HepG2 (cell line): ENCODE measurements at regions not wholly inside any gene's neighbourhood (a gene's known extent, or its start where the extent isn't known, plus 50 kb on each side); places are given as distances from the start of the nearest gene placed in this dataset.

Source experiments
- ATAC-seq: fragments of 200-7000 bp; cut with Tn5 transposase; 3 replicates; pipeline ENCODE4 v1.9.1; 2020; ENCODE audit warnings: mild to moderate bottlenecking, moderate library complexity
- BruUV-seq: library from RNA; stranded (reverse); fragments of 400-500 nt; replicated peaks from 2 replicates; lab custom pipeline; 2021; lab: Mats Ljungman, UMichigan
- CTCF ChIA-PET: fragments of 300-600 bp; formaldehyde crosslinking; extraction: SDS; loops from one replicate; lab custom pipeline; 2021; ENCODE audit warnings: low total read pairs, inconsistent platforms, low intra/inter-chr PET ratio; lab: Yijun Ruan, JAX
- POLR2A ChIA-PET: fragments of 350-600 bp; sonication (Branson Sonifier 250); formaldehyde crosslinking; loops from one replicate; lab custom pipeline; 2020; ENCODE audit warnings: antibody characterized with exemption, inconsistent platforms; lab: Yijun Ruan, JAX
- DNase-seq: peaks from one replicate; pipeline ENCODE4 v3.0.0-alpha.2; 2015; ENCODE audit warnings: low spot score
- FAIRE-seq: peaks from 3 replicates; lab custom pipeline; 2011; peaks lifted over from hg19 to GRCh38; lab: Jason Lieb, UNC
- H2AFZ ChIP-seq: one replicate; pipeline ENCODE4 v1.6.1; 2011; ENCODE audit warnings: low read length, inconsistent platforms
- H3K27ac ChIP-seq: fragments of 300-600 bp; 3 replicates; pipeline ENCODE4 v1.8.0; 2011; ENCODE audit warnings: mixed run types, mild to moderate bottlenecking, mixed read lengths, low read length, inconsistent platforms; ENCODE audit not compliant: insufficient read depth; ENCODE audit errors: extremely low read length
- H3K27me3 ChIP-seq, 2 experiments: fragments of 200-600 bp in 1 of 2; 2 replicates in 1 of 2; 3 replicates in 1 of 2; pipeline versions ENCODE4 v1.6.0 to v1.8.0; 2011; ENCODE audit warnings: low read length in 2 of 2, mild to moderate bottlenecking in 2 of 2, moderate library complexity in 2 of 2, inconsistent platforms in 1 of 2; ENCODE audit not compliant: insufficient read depth in 2 of 2, control insufficient read depth in 1 of 2
- H3K36me3 ChIP-seq, 2 experiments: fragments of 200-600 bp in 1 of 2; replicated peaks in 1 of 2; 2 replicates in 1 of 2; 3 replicates in 1 of 2; pipeline versions ENCODE4 v1.5.1 to v1.8.0; 2011; ENCODE audit warnings: low read length in 2 of 2, inconsistent platforms in 1 of 2; ENCODE audit not compliant: insufficient read depth in 2 of 2, control insufficient read depth in 1 of 2
- H3K4me1 ChIP-seq: 2 replicates; pipeline ENCODE4 v1.5.1; 2012; ENCODE audit warnings: low read length, inconsistent platforms; ENCODE audit not compliant: insufficient read depth
- H3K4me2 ChIP-seq: 2 replicates; pipeline ENCODE4 v1.6.0; 2011; ENCODE audit warnings: low read depth, low read length, inconsistent platforms
- H3K4me3 ChIP-seq, 3 experiments: fragments of 200-600 bp in 1 of 3; sonication (generic), shearing (Covaris generic) in 1 of 3; replicated peaks in 1 of 3; 2 replicates each; pipeline ENCODE4 v1.5.1; 2011 to 2016; ENCODE audit warnings: low read length in 3 of 3, inconsistent platforms in 2 of 3, low read depth in 2 of 3, mild to moderate bottlenecking in 2 of 3, control low read depth in 1 of 3, mixed read lengths in 1 of 3; ENCODE audit not compliant: insufficient read depth in 1 of 3
- H3K79me2 ChIP-seq: one replicate; pipeline ENCODE4 v1.6.1; 2011; ENCODE audit warnings: low read length, inconsistent platforms; ENCODE audit not compliant: insufficient read depth
- H3K9ac ChIP-seq: 2 replicates; pipeline ENCODE4 v1.6.0; 2011; ENCODE audit warnings: mild to moderate bottlenecking, low read depth, low read length, inconsistent platforms; ENCODE audit not compliant: insufficient read depth
- H3K9me3 ChIP-seq: 2 replicates; pipeline ENCODE4 v1.5.1; 2012; ENCODE audit warnings: mild to moderate bottlenecking, low read length
- H4K20me1 ChIP-seq: 2 replicates; pipeline ENCODE4 v1.6.0; 2011; ENCODE audit warnings: inconsistent platforms, mild to moderate bottlenecking, low read length, moderate library complexity; ENCODE audit not compliant: insufficient read depth
- BHLHE40 ChIP-seq: IDR thresholded peaks from 2 replicates; pipeline ENCODE4 v1.6.1; 2011; ENCODE audit warnings: low read length, improper control_type of control experiment
- DBP ChIP-seq: sonication (generic); formaldehyde crosslinking; IDR thresholded peaks from 2 replicates; pipeline ENCODE4 v1.4.0; 2020; ENCODE audit warnings: missing genetic modification reagents; ENCODE audit errors: not compliant biosample characterization
- MED1 ChIP-seq: sonication (generic); formaldehyde crosslinking; IDR thresholded peaks from 2 replicates; pipeline ENCODE4 v1.4.0; 2020; ENCODE audit warnings: missing genetic modification reagents
- NCOA2 ChIP-seq: sonication (generic); formaldehyde crosslinking; IDR thresholded peaks from 2 replicates; pipeline ENCODE4 v1.8.0; 2022; ENCODE audit warnings: inconsistent platforms
- NFIC ChIP-seq: IDR thresholded peaks from 2 replicates; pipeline ENCODE4 v1.6.1; 2012; ENCODE audit warnings: mild to moderate bottlenecking, low read length, inconsistent platforms
- NR2C2 ChIP-seq: sonication (generic); formaldehyde crosslinking; IDR thresholded peaks from 2 replicates; pipeline ENCODE4 v1.4.0; 2020; ENCODE audit warnings: missing genetic modification reagents, mild to moderate bottlenecking, moderate library complexity, borderline replicate concordance
- RXRA ChIP-seq: sonication (generic); formaldehyde crosslinking; IDR thresholded peaks from 2 replicates; pipeline ENCODE4 v1.5.1; 2020; ENCODE audit warnings: missing genetic modification reagents
- TCF7L2 ChIP-seq: IDR thresholded peaks from 2 replicates; pipeline ENCODE4 v1.6.1; 2011; ENCODE audit warnings: mild to moderate bottlenecking, low read depth, low read length, moderate library complexity
- ZNF225 ChIP-seq: sonication (generic); formaldehyde crosslinking; IDR thresholded peaks from 2 replicates; pipeline ENCODE4 v1.4.0; 2020; ENCODE audit warnings: mild to moderate bottlenecking, missing genetic modification reagents
- ZNF230 ChIP-seq: sonication (generic); formaldehyde crosslinking; IDR thresholded peaks from 2 replicates; pipeline ENCODE4 v1.4.0; 2020; ENCODE audit warnings: mild to moderate bottlenecking, missing genetic modification reagents
- ZNF232 ChIP-seq: sonication (generic); formaldehyde crosslinking; IDR thresholded peaks from 2 replicates; pipeline ENCODE4 v1.4.0; 2020; ENCODE audit warnings: missing genetic modification reagents, borderline replicate concordance
- WGBS: methylation state at CpG from one replicate; pipeline ENCODE4 v1.1.6; 2017; ENCODE audit warnings: low lambda C conversion rate; 5-methylcytosine and 5-hydroxymethylcytosine counted together
- in situ Hi-C: cut with HindIII; loops from 2 replicates; pipeline ENCODE4 v1.10.0; 2017; ENCODE audit warnings: low pct_unique_long_range_greater_than_20kb; ENCODE audit not compliant: extremely low pct_ligation_motif_present
- intact Hi-C: fragments of 100-400 bp; cut with micrococcal nuclease; formaldehyde crosslinking; loops from one replicate; pipeline ENCODE4 v1.10.0; 2022; ENCODE audit not compliant: unreplicated experiment
- TF ChIP-seq, protein P1 (sequence below): sonication (generic); formaldehyde crosslinking; IDR thresholded peaks from 2 replicates; pipeline ENCODE4 v1.9.0; 2021; ENCODE audit warnings: mild to moderate bottlenecking, missing genetic modification reagents

DNA sequence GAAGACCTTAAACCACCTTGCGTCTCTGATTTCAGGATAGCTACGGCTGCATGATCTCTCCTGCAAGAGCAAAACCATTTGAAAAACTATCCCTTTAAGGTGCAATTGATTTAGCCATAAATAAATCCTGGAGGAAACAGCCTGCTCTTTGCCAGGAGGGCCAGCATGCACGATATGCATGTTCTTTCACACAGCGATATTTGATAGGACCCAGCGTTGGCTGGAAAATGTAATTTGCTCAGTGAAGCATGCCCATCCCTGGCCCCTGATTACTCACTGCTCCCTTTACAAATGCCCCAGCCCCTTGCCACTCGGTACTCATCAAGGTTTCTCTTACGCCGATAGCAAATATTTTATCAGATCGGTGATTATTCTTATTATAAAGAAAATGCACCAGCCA, 315.4 kb downstream of the CDH2 start:
- ATAC-seq (no peak), FAIRE-seq (no peak), DNase-seq (no peak)
- H3K9me3 ChIP-seq = no peaks in the 10 kb centered on the region
- H3K79me2 ChIP-seq = no peaks in the 10 kb centered on the region
- H3K4me2 ChIP-seq = no peak overlapping the region
- no peaks in the 10 kb centered on the region for H3K27me3 ChIP-seq
- no peaks in the 10 kb centered on the region for H4K20me1 ChIP-seq
- H3K9ac ChIP-seq = no peak overlapping the region
- H3K36me3 ChIP-seq = no peaks in the 10 kb centered on the region
- TF ChIP-seq RXRA (CRISPR knock-in tag) (no peak), NR2C2 (CRISPR knock-in tag) (no peak)
- CTCF ChIA-PET = no interaction called here
- H2AFZ ChIP-seq = no peak overlapping the region
- in situ Hi-C loops (no loop called here), intact Hi-C loops (no loop called here)
- POLR2A ChIA-PET = no interaction called here
- BruUV-seq = no TSS peak
- 77% methylated on average over 9 of the region's 9 CpGs for WGBS
- H3K4me1 ChIP-seq = no peaks in the 10 kb centered on the region
- no peak overlapping the region for H3K4me3 ChIP-seq
- H3K27ac ChIP-seq = no peak overlapping the region

- Histone ChIP-seq H3K27me3 (no peaks in the 10 kb centered on the region), H2AFZ (no peak overlapping the region), H3K27ac (no peak overlapping the region), H3K9me3 (no peaks in the 10 kb centered on the region), H4K20me1 (no peaks in the 10 kb centered on the region), H3K4me3 (peak overlapping the region; percentile 23 to 38 (median 32); a peak in 4 of 6 replicates), H3K9ac (no peak overlapping the region), H3K4me2 (peak overlapping the region; percentile 68), H3K4me1 (no peaks in the 10 kb centered on the region), H3K36me3 (no peaks in the 10 kb centered on the region), H3K79me2 (no peaks in the 10 kb centered on the region)
- in situ Hi-C loops (no loop called here), intact Hi-C loops (no loop called here)
- FAIRE-seq (no peak), ATAC-seq (peak; percentile 92), DNase-seq (peak; percentile 30)
- WGBS = 3% methylated on average over 2 of the region's 4 CpGs
- no TSS peak for BruUV-seq
- POLR2A ChIA-PET = no interaction called here
- CTCF ChIA-PET = no interaction called here
- no peak for TF ChIP-seq TCF7L2
- TF ChIP-seq MED1 (CRISPR knock-in tag) = no peak
- no peak for TF ChIP-seq ZNF232 (CRISPR knock-in tag)
- TF ChIP-seq ZNF225 (CRISPR knock-in tag) = no peak
- TF ChIP-seq NFIC = no peak
- TF ChIP-seq, protein P1, sequence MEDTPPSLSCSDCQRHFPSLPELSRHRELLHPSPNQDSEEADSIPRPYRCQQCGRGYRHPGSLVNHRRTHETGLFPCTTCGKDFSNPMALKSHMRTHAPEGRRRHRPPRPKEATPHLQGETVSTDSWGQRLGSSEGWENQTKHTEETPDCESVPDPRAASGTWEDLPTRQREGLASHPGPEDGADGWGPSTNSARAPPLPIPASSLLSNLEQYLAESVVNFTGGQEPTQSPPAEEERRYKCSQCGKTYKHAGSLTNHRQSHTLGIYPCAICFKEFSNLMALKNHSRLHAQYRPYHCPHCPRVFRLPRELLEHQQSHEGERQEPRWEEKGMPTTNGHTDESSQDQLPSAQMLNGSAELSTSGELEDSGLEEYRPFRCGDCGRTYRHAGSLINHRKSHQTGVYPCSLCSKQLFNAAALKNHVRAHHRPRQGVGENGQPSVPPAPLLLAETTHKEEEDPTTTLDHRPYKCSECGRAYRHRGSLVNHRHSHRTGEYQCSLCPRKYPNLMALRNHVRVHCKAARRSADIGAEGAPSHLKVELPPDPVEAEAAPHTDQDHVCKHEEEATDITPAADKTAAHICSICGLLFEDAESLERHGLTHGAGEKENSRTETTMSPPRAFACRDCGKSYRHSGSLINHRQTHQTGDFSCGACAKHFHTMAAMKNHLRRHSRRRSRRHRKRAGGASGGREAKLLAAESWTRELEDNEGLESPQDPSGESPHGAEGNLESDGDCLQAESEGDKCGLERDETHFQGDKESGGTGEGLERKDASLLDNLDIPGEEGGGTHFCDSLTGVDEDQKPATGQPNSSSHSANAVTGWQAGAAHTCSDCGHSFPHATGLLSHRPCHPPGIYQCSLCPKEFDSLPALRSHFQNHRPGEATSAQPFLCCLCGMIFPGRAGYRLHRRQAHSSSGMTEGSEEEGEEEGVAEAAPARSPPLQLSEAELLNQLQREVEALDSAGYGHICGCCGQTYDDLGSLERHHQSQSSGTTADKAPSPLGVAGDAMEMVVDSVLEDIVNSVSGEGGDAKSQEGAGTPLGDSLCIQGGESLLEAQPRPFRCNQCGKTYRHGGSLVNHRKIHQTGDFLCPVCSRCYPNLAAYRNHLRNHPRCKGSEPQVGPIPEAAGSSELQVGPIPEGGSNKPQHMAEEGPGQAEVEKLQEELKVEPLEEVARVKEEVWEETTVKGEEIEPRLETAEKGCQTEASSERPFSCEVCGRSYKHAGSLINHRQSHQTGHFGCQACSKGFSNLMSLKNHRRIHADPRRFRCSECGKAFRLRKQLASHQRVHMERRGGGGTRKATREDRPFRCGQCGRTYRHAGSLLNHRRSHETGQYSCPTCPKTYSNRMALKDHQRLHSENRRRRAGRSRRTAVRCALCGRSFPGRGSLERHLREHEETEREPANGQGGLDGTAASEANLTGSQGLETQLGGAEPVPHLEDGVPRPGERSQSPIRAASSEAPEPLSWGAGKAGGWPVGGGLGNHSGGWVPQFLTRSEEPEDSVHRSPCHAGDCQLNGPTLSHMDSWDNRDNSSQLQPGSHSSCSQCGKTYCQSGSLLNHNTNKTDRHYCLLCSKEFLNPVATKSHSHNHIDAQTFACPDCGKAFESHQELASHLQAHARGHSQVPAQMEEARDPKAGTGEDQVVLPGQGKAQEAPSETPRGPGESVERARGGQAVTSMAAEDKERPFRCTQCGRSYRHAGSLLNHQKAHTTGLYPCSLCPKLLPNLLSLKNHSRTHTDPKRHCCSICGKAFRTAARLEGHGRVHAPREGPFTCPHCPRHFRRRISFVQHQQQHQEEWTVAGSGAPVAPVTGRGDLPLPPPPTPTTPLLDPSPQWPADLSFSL (CRISPR knock-in tag) = no peak
- no peak for TF ChIP-seq NCOA2
- no peak for TF ChIP-seq DBP (CRISPR knock-in tag)
- TF ChIP-seq BHLHE40 = peak; percentile 60; the same call in 1 of the 2 replicates
- no peak for TF ChIP-seq ZNF230 (CRISPR knock-in tag)
Measured at GRCh38 chr18:27860701-27861107, 316.2 kb downstream of the CDH2 start.
